ENCODE measurements at regions not wholly inside any gene's neighbourhood (a gene's known extent, or its start where the extent isn't known, plus 50 kb on each side); places are given as distances from the start of the nearest gene placed in this dataset.

DNA sequence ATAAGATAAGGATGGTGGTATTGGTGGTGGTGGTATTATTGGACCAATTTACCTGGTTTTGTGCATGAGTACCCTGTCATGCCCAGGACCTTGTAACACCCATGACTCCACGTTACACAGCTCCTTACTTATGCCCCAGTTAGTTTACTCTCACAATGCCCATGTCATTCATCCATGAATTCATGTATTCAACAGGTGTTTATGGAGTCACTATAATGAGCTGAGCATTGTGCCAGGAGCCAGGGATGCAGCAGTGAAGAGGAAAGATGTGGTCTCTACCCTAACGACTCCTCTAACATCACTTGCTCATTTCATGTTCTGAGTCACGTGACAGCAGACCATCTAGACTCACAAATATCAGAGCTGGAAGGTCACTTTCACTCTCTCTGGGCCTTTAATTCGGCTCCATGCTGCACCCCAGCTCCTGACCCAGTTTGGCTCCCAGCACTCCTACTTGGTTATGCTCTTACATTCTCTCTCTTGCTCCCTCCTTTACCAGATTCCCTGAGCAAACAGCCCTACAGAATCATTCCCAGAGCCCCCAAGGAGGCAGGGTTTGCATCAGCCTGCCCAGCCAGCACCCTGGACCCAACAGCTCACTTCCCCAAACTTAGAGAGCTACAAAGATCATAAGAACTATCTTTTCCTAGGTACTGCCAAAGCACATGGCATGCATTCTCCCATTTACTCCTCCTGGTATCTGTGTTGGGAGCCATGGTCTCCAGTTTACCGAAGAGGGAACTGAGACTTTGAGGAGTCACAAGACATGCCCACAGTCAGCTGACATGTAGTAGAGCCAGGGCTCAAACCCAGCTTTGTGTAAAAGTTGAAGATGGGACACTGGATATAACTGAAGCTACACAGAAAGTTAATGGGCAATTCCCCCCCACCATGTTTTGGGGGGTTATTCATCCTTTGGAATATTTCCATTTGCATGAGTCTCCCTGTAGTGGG lies 449.9 kb downstream of the LRATD1 start:
- no peak for DNase-seq (ENCODE audit: low spot score)
- TF ChIP-seq, protein P1, sequence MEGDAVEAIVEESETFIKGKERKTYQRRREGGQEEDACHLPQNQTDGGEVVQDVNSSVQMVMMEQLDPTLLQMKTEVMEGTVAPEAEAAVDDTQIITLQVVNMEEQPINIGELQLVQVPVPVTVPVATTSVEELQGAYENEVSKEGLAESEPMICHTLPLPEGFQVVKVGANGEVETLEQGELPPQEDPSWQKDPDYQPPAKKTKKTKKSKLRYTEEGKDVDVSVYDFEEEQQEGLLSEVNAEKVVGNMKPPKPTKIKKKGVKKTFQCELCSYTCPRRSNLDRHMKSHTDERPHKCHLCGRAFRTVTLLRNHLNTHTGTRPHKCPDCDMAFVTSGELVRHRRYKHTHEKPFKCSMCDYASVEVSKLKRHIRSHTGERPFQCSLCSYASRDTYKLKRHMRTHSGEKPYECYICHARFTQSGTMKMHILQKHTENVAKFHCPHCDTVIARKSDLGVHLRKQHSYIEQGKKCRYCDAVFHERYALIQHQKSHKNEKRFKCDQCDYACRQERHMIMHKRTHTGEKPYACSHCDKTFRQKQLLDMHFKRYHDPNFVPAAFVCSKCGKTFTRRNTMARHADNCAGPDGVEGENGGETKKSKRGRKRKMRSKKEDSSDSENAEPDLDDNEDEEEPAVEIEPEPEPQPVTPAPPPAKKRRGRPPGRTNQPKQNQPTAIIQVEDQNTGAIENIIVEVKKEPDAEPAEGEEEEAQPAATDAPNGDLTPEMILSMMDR (IDR thresholded peaks at IDR 0.05) = no peak
- Mint-ChIP-seq H3K4me3 (ENCODE audit: unreplicated experiment) (no peak overlapping the region), H3K4me1 (ENCODE audit: low read depth) (no peaks in the 10 kb centered on the region), H3K27ac (ENCODE audit: unreplicated experiment) (no peak overlapping the region), H3K27me3 (ENCODE audit: low read depth) (no peaks in the 10 kb centered on the region), H3K9me3 (ENCODE audit: low read depth) (no peaks in the 10 kb centered on the region), H3K36me3 (ENCODE audit: low read depth) (peaks cover 2% of the 10 kb centered on the region)

DNA sequence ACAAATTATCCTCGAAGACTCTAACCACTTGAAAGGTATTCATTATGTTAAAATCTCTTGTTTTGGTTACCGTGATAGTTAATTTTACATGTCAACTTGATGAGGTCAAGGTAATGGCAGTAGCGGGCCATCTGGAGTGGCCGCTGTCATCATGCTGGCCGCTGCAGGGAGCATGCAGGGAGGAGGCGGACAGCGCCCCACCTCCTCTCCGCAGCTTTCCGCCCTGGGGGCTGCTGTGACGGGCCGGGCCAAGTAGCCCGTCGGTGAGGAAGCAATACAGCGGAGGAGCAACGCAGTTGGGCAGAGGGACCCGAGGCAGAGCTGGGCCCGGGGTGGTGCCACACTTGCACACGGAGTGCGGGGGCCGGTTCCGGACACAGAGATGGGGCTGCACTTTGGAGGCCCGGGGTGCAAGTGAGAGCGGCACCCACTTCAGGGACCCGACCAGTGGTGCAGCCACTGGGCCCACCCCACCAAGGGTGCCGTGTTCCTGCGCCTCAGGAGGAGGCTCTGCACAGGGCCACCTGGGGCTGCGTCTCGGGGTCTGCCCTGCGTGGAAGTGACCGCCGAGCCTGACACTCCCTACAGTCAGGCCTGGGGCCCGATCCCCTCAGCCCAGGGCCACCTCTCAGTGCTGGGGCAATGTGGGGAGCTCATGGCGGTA lies 452.4 kb downstream of the LRATD1 start:
- DNase-seq (ENCODE audit: low spot score) = no peak
- no peaks in the 10 kb centered on the region for H3K4me1 Mint-ChIP-seq (ENCODE audit: low read depth)
- H3K27me3 Mint-ChIP-seq (ENCODE audit: low read depth) = peaks cover 3% of the 10 kb centered on the region
- no peak overlapping the region for H3K4me3 Mint-ChIP-seq (ENCODE audit: unreplicated experiment)
- no peak overlapping the region for H3K27ac Mint-ChIP-seq (ENCODE audit: unreplicated experiment)
- peaks cover 2% of the 10 kb centered on the region for H3K36me3 Mint-ChIP-seq (ENCODE audit: low read depth)
- no peaks in the 10 kb centered on the region for H3K9me3 Mint-ChIP-seq (ENCODE audit: low read depth)
- TF ChIP-seq, protein P1 (IDR thresholded peaks at IDR 0.05) = no peak

DNA sequence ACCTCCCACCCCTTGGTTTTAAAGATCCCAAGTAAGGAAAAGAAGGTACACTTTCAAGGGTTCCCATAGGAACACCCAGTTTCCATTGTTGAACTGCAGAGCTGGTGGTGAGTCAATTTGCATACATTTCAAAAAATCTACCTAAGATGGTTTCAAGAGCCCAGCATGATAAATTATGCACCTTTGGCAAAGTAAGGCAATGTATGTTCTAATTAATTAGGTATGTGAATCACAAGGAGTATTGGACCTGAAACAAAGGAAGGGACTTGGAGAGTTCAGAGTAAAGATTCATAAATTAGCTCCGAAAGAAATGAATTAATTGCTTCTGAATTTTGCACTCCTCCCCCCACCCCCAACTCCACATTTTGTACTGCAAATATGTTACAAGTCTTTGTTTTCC lies 459.7 kb downstream of the LRATD1 start:
- Mint-ChIP-seq H3K27ac (ENCODE audit: unreplicated experiment) (no peak overlapping the region), H3K36me3 (ENCODE audit: low read depth) (peaks cover 2% of the 10 kb centered on the region), H3K27me3 (ENCODE audit: low read depth) (peaks cover 3% of the 10 kb centered on the region), H3K4me1 (ENCODE audit: low read depth) (peaks cover 10% of the 10 kb centered on the region), H3K4me3 (ENCODE audit: unreplicated experiment) (no peak overlapping the region), H3K9me3 (ENCODE audit: low read depth) (no peaks in the 10 kb centered on the region)
- DNase-seq (ENCODE audit: low spot score) = no peak
- TF ChIP-seq, protein P1 (IDR thresholded peaks at IDR 0.05) = no peak

DNA sequence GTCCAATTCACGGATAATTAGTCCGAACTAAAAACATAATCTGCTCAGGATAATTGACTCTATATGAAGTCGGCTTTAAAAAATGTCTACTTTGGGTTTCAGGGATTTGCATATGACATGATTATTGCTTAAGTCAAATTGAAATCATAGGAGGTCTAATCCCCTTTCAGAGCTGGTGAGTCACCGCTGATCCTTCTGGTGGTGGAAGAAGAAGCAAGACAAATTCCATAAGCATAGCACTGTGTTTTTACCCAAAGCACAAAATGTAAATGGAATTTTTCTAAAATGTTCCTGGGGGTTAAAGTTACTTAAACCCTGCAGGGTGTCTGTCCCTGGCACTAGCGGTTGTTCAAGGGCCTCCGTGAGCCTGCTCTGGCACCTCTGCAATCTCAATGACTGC lies 460.2 kb downstream of the LRATD1 start:
- Mint-ChIP-seq H3K9me3 (ENCODE audit: low read depth) (no peaks in the 10 kb centered on the region), H3K27me3 (ENCODE audit: low read depth) (peaks cover 3% of the 10 kb centered on the region), H3K36me3 (ENCODE audit: low read depth) (peaks cover 2% of the 10 kb centered on the region), H3K27ac (ENCODE audit: unreplicated experiment) (no peak overlapping the region), H3K4me1 (ENCODE audit: low read depth) (peaks cover 10% of the 10 kb centered on the region), H3K4me3 (ENCODE audit: unreplicated experiment) (no peak overlapping the region)
- DNase-seq (ENCODE audit: low spot score) = no peak
- TF ChIP-seq, protein P1 (IDR thresholded peaks at IDR 0.05) = no peak

DNA sequence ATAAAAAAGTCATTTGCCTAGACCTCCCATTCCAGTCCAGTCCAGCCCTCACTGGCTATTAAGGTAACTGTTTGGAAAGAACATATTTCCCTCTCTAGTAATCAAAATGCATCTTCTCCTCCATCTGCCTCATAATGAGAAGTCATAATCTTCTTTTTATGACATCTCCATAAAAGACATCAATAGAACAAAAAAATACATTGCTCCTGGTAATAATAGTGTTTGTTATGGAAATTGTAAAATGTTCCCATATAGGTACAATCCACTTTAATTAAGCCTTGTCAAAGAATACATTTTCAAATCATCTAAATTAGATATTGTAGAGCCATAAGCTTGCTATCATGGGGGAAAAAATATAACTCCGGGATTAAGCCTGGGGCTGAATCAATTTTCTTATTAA lies 461.6 kb downstream of the LRATD1 start:
- DNase-seq (ENCODE audit: low spot score) = no peak
- TF ChIP-seq, protein P1 (IDR thresholded peaks at IDR 0.05) = no peak
- H3K36me3 Mint-ChIP-seq (ENCODE audit: low read depth) = peaks cover 2% of the 10 kb centered on the region

More for the DNA sequence above, 461.6 kb downstream of the LRATD1 start:
- Mint-ChIP-seq H3K27me3 (ENCODE audit: low read depth) (no peaks in the 10 kb centered on the region), H3K4me3 (ENCODE audit: unreplicated experiment) (no peak overlapping the region), H3K27ac (ENCODE audit: unreplicated experiment) (no peak overlapping the region), H3K9me3 (ENCODE audit: low read depth) (no peaks in the 10 kb centered on the region), H3K4me1 (ENCODE audit: low read depth) (peaks cover 10% of the 10 kb centered on the region)

Measured in chondrocyte (in vitro differentiated cells).